ENCODE measurements at regions not wholly inside any gene's neighbourhood (a gene's known extent, or its start where the extent isn't known, plus 50 kb on each side); places are given as distances from the start of the nearest gene placed in this dataset.

- Mint-ChIP-seq H3K27me3 (ENCODE audit: low read depth in 2 of 2) (no peaks in the 10 kb centered on the region), H3K4me3 (no peak overlapping the region), H3K36me3 (peaks cover 6% of the 10 kb centered on the region), H3K27ac (no peak overlapping the region), H3K4me1 (no peaks in the 10 kb centered on the region), H3K9me3 (peaks cover 10 to 14% of the 10 kb centered on the region in 2 donors)
- Histone ChIP-seq H3K4me1 (ENCODE audit: control insufficient read depth, insufficient read depth, low read length) (no peaks in the 10 kb centered on the region), H3K27ac (ENCODE audit: low read length) (no peak overlapping the region), H3K27me3 (ENCODE audit: control insufficient read depth, insufficient read depth, low read length) (no peaks in the 10 kb centered on the region), H3K36me3 (ENCODE audit: control insufficient read depth, insufficient read depth, low read length) (no peaks in the 10 kb centered on the region), H3K9me3 (ENCODE audit: control insufficient read depth, insufficient read depth, low read length) (peaks cover 5% of the 10 kb centered on the region), H3K4me3 (ENCODE audit: low read length) (no peak overlapping the region)
- no peak for TF ChIP-seq CTCF (IDR thresholded peaks at IDR 0.05)
- DNase-seq: no peak
- WGBS (ENCODE audit: insufficient coverage): no CpG with 5 or more reads among the region's 2 CpGs
- ATAC-seq: no peak
- intact Hi-C loops (cut with micrococcal nuclease): no loop called here
Observed at GRCh38 chr2:83054751-83055150, 1404.3 kb downstream of the SUCLG1 start.

GRCh38 chr2:83051538-83052170, 1407.4 kb downstream of the SUCLG1 start:
- H3K4me1 ChIP-seq (ENCODE audit: control insufficient read depth, insufficient read depth, low read length): no peaks in the 10 kb centered on the region
- ATAC-seq (no peak), DNase-seq (no peak)
- H3K27me3 ChIP-seq (ENCODE audit: control insufficient read depth, insufficient read depth, low read length): no peaks in the 10 kb centered on the region
- Mint-ChIP-seq H3K36me3 (no peaks in the 10 kb centered on the region), H3K27me3 (ENCODE audit: low read depth in 2 of 2) (no peaks in the 10 kb centered on the region), H3K4me1 (no peaks in the 10 kb centered on the region), H3K9me3 (peaks cover 8 to 12% of the 10 kb centered on the region in 2 donors), H3K27ac (no peak overlapping the region), H3K4me3 (no peak overlapping the region)
- H3K9me3 ChIP-seq (ENCODE audit: control insufficient read depth, insufficient read depth, low read length): peaks cover 6% of the 10 kb centered on the region
- H3K27ac ChIP-seq (ENCODE audit: low read length): no peak overlapping the region
- H3K4me3 ChIP-seq (ENCODE audit: low read length): no peak overlapping the region
- H3K36me3 ChIP-seq (ENCODE audit: control insufficient read depth, insufficient read depth, low read length): no peaks in the 10 kb centered on the region
- intact Hi-C loops (cut with micrococcal nuclease): no loop called here
- no peak for TF ChIP-seq CTCF (IDR thresholded peaks at IDR 0.05)
- 73% methylated on average over 6 of the region's 6 CpGs for WGBS (ENCODE audit: insufficient coverage)

GRCh38 chr2:83042053-83042452, 1417.0 kb downstream of the SUCLG1 start:
- intact Hi-C loops (cut with micrococcal nuclease): no loop called here
- H3K4me3 ChIP-seq (ENCODE audit: low read length): no peak overlapping the region
- no peak overlapping the region for H3K27ac ChIP-seq (ENCODE audit: low read length)
- no peak overlapping the region for H3K4me3 Mint-ChIP-seq
- no CpG with 5 or more reads among the region's 1 CpG for WGBS (ENCODE audit: insufficient coverage)
- no peaks in the 10 kb centered on the region for H3K36me3 Mint-ChIP-seq
- no peaks in the 10 kb centered on the region for H3K27me3 Mint-ChIP-seq (ENCODE audit: low read depth in 2 of 2)
- no peaks in the 10 kb centered on the region for H3K4me1 Mint-ChIP-seq
- no peaks in the 10 kb centered on the region for H3K27me3 ChIP-seq (ENCODE audit: control insufficient read depth, insufficient read depth, low read length)
- H3K27ac Mint-ChIP-seq: no peak overlapping the region
- H3K9me3 ChIP-seq (ENCODE audit: control insufficient read depth, insufficient read depth, low read length): peaks cover 17% of the 10 kb centered on the region
- H3K36me3 ChIP-seq (ENCODE audit: control insufficient read depth, insufficient read depth, low read length): no peaks in the 10 kb centered on the region
- ATAC-seq (no peak), DNase-seq (no peak)
- TF ChIP-seq CTCF (IDR thresholded peaks at IDR 0.05): no peak
- peaks cover 14 to 15% of the 10 kb centered on the region in 2 donors for H3K9me3 Mint-ChIP-seq
- no peaks in the 10 kb centered on the region for H3K4me1 ChIP-seq (ENCODE audit: control insufficient read depth, insufficient read depth, low read length)

GRCh38 chr2:83022631-83023210, 1436.4 kb downstream of the SUCLG1 start:
- TF ChIP-seq CTCF (IDR thresholded peaks at IDR 0.05): no peak
- no peaks in the 10 kb centered on the region for H3K27me3 ChIP-seq (ENCODE audit: control insufficient read depth, insufficient read depth, low read length)
- H3K4me1 ChIP-seq (ENCODE audit: control insufficient read depth, insufficient read depth, low read length): no peaks in the 10 kb centered on the region
- H3K36me3 Mint-ChIP-seq: peaks cover 5% of the 10 kb centered on the region
- no peaks in the 10 kb centered on the region for H3K36me3 ChIP-seq (ENCODE audit: control insufficient read depth, insufficient read depth, low read length)
- intact Hi-C loops (cut with micrococcal nuclease): no loop called here
- DNase-seq (no peak), ATAC-seq (no peak)
- no peak overlapping the region for H3K27ac Mint-ChIP-seq
- H3K27ac ChIP-seq (ENCODE audit: low read length): no peak overlapping the region
- H3K4me3 ChIP-seq (ENCODE audit: low read length): no peak overlapping the region
- no peaks in the 10 kb centered on the region for H3K4me1 Mint-ChIP-seq
- peaks cover 18 to 25% of the 10 kb centered on the region in 2 donors for H3K9me3 Mint-ChIP-seq
- no peak overlapping the region for H3K4me3 Mint-ChIP-seq
- WGBS (ENCODE audit: insufficient coverage): 80% methylated on average over 3 of the region's 5 CpGs
- H3K9me3 ChIP-seq (ENCODE audit: control insufficient read depth, insufficient read depth, low read length): peaks cover 4% of the 10 kb centered on the region
- H3K27me3 Mint-ChIP-seq (ENCODE audit: low read depth in 2 of 2): no peaks in the 10 kb centered on the region

Measured in natural killer cell (primary cell).